ENCODE measurements at regions not wholly inside any gene's neighbourhood (a gene's known extent, or its start where the extent isn't known, plus 50 kb on each side); places are given as distances from the start of the nearest gene placed in this dataset.

- no peak for TF ChIP-seq NRF1 (conservative IDR thresholded peaks at IDR 0.05 in 1 of 2, IDR thresholded peaks at IDR 0.05 in 1 of 2)
- TF ChIP-seq ZNF280A (IDR thresholded peaks at IDR 0.05; ENCODE audit: low read depth, partially characterized antibody) = no peak
- no peak for TF ChIP-seq CBX3 (IDR thresholded peaks at IDR 0.05; ENCODE audit: borderline replicate concordance in 1 of 2, low read length in 2 of 2)
- TF ChIP-seq HMG20B (CRISPR knock-in tag; IDR thresholded peaks at IDR 0.05) = no peak
- no peak for TF ChIP-seq EGR1 (conservative IDR thresholded peaks at IDR 0.05)
- TF ChIP-seq ATF6 (CRISPR knock-in tag; IDR thresholded peaks at IDR 0.05) = no peak
- TF ChIP-seq ZNF655 (CRISPR knock-in tag; IDR thresholded peaks at IDR 0.05) = no peak
- no peak for TF ChIP-seq RNF219 (CRISPR knock-in tag; IDR thresholded peaks at IDR 0.05)
- in situ Hi-C loops (cut with MboI) = no loop called here
- Histone ChIP-seq H2AFZ (ENCODE audit: low read depth, low read length) (no peak overlapping the region), H3K9me1 (ENCODE audit: control insufficient read depth, insufficient read depth, low read length) (no peaks in the 10 kb centered on the region), H3K9me3 (replicated peaks; ENCODE audit: control insufficient read depth, insufficient read depth, low read depth, low read length) (no peaks in the 10 kb centered on the region; the same call in 1 of the 2 replicates), H3K4me2 (ENCODE audit: insufficient read depth, low read length) (no peak overlapping the region), H3K4me3 (no peak overlapping the region), H3K36me3 (ENCODE audit: control insufficient read depth, insufficient read depth, low read length) (no peaks in the 10 kb centered on the region), H3K27me3 (ENCODE audit: control insufficient read depth in 2 of 2, insufficient read depth in 2 of 2, low read length in 2 of 2) (no peaks in the 10 kb centered on the region), H3K4me1 (replicated peaks in 1 of 2; ENCODE audit: control insufficient read depth in 2 of 2, insufficient read depth in 2 of 2, low read length in 2 of 2) (no peaks in the 10 kb centered on the region), H3K9ac (ENCODE audit: insufficient read depth in 1 of 2, low read depth in 2 of 2, low read length in 2 of 2) (no peak overlapping the region), H3K27ac (ENCODE audit: extremely low read depth, low read depth, low read length) (no peak overlapping the region), H3K79me2 (ENCODE audit: control insufficient read depth, insufficient read depth, low read length) (no peaks in the 10 kb centered on the region), H4K20me1 (replicated peaks; ENCODE audit: control insufficient read depth, insufficient read depth, low read length) (no peaks in the 10 kb centered on the region)
- intact Hi-C loops (cut with micrococcal nuclease) = no loop called here
- ATAC-seq (no peak), DNase-seq (ENCODE audit: extremely low read depth in 1 of 4, low spot score in 3 of 4) (no peak), FAIRE-seq (no peak)
- CTCF ChIA-PET (ENCODE audit: low intra/inter-chr PET ratio) = no interaction called here
- POLR2A ChIA-PET = no interaction called here
- no TSS peak for BruUV-seq (replicated peaks)
- 0% methylated on average over 3 of the region's 3 CpGs for WGBS (ENCODE audit: insufficient coverage, low coverage, missing lambda C conversion rate)
These were observed 360.3 kb downstream of the LRRC70 start for GRCh38 chr5:62938927-62939326.

Measured in K562 (cell line).